Urothelium cell line (cell line): ENCODE measurements at regions not wholly inside any gene's neighbourhood (a gene's known extent, or its start where the extent isn't known, plus 50 kb on each side); places are given as distances from the start of the nearest gene placed in this dataset.
A peak's percentile ranks its signal among the peaks of the same experiment; 100 is the strongest.

Experiments used
- DNase-seq: peaks from one replicate; pipeline ENCODE4 v3.0.0; 2011; ENCODE audit warnings: low spot score, mixed read lengths
- FAIRE-seq: peaks from 2 replicates; lab custom pipeline; 2011; peaks lifted over from hg19 to GRCh38; lab: Jason Lieb, UNC

DNA sequence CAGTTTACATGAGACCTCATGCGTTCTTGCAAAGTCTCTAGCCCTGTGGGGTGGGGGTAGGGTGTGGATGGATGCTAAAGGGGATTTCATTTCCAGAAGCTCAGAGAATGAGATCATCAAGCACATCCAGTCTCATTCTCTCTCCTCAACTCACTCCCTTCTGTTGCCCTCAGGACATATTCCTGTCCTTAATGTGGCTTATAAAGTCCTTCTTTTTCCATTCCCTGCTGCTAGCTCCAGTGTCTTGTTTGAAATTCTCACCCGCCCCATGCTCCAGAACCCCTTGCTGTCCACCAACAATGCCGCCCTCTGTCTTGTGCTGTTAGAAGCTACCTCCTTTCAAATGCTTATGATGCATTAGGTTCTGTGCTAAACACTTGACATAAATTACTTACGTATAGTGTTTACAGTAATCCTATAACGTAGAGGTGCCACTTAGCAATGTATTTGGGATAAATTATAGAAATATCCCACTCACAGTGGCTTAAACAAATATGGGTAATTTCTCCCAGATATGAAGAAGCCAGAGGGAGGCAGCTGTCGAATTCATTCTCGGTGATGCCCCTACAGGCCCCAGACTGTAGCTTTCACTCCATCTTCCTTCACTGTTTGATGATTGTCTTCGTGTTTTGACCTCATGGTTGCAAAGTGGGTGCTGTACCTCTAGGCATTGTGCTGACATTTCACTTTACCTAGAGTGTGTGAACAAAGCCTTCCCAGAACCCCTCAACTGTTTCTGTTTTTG is 273.1 kb upstream of the TBL1XR1 start:
- DNase-seq: no peak
- no peak for FAIRE-seq

DNA sequence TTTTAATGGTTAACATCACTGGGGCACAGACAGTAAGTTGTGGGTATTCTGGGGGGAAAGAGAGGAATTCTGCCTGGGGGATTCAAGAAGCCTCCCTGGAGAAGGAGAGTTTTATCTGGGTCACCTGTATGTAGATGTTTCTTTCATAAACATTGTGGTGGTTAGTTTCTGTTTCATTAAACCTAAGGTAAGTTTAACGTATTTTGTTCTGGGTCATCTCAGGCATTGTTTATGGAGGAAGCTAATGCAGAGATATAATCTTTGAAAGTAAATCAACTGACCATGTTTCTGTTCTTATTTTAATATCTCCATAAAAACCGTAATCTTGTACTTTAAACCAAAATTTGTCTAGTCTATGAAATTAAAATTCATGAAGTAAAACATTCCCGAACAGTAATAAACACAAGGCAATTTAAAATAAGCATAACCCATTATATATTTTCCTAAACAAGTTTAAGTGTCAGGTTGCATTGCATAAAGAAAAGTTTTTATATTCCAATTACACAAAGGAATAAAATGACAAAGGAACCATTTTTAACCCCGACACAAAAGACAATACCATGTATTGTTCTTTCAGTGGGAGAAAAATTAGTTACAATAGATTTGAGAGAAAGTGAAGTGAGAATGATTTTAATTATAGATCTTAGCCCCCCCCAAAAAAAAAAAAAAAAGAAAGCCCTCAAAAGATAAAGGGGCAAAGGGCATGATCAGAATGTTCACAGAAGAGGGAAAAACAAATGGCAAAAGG is 274.6 kb upstream of the TBL1XR1 start:
- FAIRE-seq (no peak), DNase-seq (no peak)

DNA sequence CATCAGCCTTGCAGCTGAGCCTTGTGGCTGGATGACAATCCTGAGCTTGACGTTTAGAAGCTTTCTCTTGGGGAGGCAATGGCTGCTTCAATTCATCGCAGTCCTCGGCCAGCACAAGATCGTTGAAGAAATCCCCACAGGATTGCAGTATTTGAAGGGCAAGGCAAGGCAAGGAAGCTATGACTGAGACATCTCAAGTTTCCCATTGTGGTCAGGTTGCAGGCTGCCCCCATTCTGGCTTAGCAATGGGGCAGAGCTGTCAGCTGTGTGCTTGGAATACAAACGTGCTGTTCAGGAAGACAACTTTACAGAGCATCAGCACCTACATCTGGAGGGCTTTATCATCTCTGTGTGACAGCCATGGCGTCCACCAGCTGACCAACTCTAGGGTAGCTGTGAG is 275.9 kb upstream of the TBL1XR1 start:
- FAIRE-seq: peak; percentile 46

DNA sequence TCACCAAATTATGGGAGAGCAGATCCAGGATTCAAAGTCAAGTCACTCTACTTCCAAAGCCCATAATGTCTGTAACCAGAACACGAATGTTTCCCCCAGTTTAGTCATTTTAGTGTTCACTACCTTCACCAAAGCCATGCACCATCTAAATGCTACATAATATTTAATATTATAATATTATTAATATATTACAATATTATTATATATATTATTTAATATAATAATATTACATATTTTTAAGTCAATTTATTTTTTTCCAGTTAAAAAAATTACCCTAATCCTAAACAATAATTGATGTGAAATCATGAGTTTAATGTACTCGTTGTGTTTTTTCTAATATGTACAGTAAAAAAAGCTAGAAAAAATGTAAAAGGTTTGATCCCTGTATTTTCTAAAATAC is 276.6 kb upstream of the TBL1XR1 start:
- no peak for DNase-seq
- FAIRE-seq: no peak

More for the DNA sequence above, 275.9 kb upstream of the TBL1XR1 start:
- DNase-seq: no peak

DNA sequence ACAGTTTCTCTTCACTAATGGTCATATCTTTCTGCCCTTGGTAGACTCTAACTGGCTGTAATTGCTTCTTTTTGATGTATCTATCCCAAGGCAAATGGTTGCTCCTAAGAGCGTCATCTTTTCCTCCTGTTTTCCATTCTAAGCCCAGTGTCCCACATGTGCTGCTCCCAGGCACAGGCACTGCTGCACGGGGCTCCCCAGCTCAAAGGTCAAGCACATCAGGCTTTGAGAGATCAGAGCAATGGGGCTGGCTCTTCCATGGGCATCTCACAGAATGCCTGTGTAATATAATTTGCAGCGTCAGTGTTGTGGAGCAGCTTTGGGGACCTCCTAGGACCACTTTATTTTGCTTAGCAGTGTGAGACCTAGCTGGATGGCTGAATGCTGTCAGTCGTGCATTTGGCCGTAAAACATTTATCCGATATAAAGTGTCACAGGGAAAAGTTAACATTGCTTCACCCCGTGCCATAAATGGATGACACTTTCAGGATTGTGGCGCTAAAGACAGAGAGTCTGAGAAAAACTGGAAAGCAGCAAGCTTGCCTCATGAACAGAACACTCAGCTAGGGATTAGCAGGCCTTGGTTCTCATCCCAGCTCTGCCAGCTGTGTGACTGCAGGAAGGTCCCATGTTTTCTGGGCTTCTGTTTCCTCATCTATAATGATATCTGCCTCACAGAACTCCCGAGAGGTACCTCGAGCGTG is 277.5 kb upstream of the TBL1XR1 start:
- FAIRE-seq (no peak), DNase-seq (no peak)

DNA sequence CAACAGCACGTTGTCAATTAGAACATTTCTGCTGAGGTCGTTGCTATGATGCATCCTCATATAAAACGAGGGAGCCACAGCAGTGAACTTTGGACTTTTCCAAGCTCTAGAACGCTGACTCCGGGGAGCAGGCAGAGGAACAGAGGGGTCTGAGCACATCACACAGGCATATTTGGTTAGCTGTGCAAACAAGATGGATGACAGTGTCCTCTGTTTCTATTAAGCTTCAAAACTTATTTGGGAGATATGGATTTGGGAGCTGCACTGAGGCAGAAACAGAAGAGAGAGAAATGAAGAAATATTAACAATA is 278.0 kb upstream of the TBL1XR1 start:
- FAIRE-seq (no peak), DNase-seq (no peak)

DNA sequence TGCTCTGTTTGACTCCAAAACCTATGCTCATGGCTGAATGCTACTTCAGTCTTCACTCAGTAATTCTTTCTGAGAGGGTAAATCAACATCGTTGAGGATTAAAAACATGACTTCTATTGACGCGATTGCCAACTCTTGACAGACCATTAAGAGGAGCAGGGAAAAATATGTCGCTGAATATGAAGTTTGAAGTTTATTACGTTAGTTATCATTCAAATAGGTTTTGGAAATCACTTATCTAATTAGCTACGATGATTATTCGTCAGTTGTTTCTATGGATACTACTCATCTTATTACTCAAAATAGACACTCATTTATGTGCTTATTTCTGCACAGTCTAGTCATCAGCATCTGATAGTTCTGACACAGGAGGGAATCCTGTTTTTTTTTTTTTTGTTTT is 279.2 kb upstream of the TBL1XR1 start:
- FAIRE-seq (peak; percentile 5), DNase-seq (no peak)

DNA sequence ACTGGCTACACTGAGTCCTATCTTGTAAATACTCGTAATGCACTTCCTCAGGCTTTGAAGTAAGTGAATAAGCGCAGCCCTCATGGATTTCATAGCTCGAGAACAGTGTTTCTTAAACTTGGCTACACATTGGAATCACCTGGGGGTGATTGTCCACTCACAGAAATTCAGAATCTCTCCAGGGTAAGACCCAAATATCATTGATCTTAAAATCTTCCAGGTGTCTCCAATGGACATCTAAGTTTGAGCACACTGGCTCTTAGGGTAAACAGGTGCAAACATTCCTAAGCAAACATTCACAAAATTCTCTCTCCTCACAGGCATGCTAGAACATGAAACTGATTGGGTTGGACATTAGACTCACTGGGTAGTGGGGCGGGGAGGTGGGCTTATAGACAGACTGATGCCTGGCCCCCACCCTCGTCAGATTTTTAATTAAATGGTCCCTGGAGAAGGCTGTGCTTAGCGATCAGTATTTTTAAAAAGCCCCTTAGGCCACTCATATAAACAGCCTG is 279.7 kb upstream of the TBL1XR1 start:
- FAIRE-seq (no peak), DNase-seq (no peak)

DNA sequence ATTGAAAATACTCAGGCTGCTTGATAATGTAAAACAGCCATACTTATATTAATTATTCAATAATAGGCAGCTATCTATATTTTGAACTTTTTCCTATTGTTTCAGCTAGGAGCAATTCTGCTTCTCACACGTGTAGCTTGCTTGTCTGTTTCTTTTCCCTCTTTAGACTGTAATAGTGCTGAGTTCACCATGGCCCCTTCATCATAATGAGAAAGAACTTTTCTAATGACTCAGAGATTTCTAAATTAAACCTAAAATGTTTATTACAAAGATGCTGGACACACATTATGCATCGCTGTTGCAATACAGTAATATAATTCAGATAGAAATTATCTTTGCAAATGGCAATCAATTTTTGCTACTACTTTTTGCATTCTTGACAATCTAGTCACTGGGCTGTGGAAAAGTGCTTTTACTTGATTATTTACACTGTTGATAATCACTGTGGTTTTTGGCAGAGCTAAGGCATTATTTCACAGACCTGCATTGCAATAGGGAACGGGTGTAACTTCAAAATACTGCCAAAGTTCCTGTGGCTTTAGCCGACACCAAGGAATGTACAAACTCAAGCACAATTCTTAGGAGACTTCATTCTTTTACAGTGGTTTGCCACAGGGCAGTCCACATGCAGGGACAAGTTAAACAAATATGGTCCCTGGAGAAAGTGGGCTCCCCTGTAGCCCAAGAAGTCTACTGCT is 281.0 kb upstream of the TBL1XR1 start:
- peak; percentile 73 for FAIRE-seq

DNA sequence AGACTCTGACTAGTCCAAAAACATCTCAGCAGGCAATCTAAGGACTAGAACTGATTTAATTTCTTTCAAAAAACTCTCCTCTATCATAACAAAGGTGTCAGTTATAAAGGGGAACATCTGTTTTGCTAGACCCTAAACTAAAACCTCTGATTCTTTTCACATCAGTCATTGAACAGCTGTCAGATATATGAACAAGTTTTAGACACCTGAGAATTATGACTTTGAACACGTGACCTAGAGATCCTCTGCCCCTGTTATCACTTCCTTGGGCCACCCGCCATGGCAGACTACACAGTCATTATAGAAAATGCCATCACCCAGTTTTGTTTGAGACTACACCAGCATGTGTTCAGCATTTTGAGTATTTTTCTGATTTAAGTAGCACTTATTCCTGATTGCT is 282.3 kb upstream of the TBL1XR1 start:
- DNase-seq (no peak), FAIRE-seq (no peak)

More for the DNA sequence above, 281.0 kb upstream of the TBL1XR1 start:
- DNase-seq: peak; percentile 76

DNA sequence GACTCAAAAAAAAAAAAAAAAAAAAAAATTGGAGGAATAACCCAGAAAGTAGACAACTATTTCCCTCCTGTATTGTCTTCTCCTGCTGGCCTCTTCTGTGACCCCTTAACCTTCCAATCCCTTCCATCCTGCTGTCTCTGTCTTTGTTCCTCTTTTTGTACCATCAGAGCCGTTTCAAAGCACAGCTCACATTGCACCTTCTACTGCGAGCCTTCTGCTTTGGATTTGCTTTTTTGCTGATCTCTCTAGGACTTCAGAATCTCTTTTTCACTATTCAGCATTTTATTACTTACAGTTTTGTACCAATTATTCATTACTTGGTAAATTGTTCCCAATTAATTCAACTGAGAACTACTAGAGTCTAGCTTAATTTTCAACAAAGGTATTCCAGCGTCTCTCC is 284.0 kb upstream of the TBL1XR1 start:
- FAIRE-seq: no peak
- DNase-seq: no peak

DNA sequence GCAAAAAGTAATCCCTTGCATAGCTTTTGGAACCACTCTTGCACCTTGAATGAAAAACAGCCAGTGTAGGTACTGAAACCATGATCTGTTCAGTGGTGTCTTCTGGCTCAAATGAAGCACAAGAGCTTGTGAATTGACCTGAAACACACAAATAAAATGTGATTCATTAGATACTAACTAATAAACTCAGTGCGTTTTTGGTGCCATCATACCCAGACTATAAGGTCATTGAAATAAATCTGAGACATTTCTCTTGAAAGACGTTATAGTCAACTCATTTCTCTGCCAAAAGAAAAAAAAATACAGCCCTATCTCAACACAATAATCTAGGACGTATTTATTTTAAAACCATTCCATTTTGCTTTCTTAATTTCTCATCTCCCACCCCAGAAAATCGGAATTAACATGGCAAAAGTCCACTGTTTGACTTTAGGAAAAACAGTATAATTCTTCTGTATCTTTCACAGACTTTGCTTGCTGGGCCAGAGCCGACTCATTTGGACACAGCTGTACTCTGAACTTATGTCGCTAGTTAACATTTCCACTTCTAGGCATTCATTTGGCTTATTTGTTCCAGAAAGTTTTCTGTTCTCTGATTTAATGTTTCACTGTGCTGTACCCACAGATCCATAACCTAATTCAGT is 284.9 kb upstream of the TBL1XR1 start:
- DNase-seq: no peak
- FAIRE-seq: no peak

DNA sequence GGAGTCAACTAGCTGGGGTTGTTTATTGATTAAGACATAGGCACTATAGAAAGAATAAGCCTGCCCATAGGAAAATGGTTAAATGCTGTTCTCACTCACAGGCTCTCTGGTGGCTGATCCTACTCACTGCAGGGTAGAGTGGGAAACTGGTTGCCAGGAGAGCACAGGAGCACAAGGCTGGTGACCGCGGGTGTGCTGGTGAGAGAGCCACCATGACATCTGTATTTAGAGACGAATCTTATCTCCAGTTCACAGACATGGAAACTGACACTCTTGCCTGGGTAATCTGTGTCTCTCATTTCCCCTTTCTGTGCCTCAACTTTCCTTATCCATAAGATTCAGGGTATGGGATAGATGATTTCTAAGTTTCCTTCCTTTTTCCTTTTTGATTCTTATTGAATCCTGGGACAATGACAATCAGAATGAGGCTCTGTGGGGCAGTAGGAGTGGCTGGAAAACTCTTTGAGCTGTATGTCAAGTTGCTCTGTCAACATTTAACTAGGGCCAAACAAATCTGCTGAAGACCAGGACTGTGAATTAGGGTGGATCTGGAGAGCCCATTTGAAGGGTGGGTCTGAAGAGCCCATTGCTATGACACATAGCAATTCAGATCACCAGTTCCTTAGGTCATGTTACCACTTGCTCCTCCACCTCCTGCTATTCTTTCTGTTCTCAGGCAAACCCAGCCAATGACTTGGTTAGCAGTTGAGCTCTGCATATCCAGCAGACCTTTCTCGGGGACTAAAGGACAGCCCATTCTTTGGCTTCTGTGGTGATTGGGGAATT is 286.1 kb upstream of the TBL1XR1 start:
- FAIRE-seq (no peak), DNase-seq (no peak)

DNA sequence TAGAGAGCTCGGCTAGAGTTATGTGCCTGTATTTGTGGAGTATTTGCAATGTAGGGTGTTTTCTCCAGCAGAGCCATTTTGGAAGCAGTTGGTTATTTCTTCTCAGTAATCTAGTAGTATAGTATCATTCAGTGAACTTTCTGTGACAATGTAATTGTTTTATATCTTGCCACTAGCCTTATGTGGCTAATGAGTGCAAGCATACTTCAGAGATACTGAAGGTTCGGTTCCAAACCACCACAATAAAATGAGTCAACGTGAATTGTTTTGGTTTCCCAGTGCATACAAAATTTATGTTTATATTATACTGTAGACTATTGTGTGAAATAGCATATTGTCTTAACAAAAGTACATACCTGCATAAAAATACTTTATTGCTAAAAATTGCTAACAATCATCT is 286.9 kb upstream of the TBL1XR1 start:
- FAIRE-seq: no peak
- no peak for DNase-seq

DNA sequence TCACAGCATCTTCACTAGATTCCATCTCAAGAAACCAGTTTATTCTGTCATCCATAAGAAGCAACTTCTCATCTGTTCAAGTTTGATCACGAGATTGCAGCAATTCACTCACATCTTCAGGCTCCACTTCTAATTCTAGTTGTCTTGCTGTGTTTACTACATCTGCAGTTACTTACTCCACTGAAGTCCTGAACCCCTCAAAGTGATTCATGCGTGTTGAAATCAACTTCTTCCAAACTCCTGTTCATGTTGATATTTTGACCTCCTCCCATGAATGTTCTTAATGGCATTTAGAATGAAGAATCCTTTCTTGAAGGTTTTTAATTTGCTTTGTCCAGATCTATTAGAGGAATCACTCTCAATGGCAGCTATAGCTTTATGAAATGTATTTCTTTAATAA is 287.6 kb upstream of the TBL1XR1 start:
- FAIRE-seq (no peak), DNase-seq (no peak)

DNA sequence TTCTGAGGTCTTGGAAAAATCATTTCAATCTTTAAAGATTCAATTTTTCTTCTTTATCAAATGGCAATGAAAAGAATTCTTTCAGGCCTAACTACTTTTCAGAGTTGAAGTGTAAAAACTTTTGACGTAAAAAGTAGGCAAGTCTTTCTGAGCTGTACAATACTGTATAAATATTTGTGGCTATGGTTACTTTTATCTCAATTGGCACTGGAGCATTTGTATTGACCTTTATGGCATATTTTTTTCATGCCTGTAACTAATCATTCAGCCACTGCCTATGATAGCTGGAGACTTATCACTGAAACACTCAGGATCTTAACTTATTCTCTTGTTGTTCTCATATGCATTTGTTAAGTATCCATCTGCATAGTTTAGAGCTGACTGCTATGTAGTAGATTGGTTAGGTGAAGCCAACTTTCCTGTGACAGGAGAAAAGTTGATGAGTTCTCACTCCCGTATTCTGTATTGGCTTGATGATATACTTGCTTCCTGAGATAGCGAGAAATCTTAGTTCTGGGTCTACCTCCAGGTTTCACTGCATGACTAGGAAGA is 290.4 kb upstream of the TBL1XR1 start:
- no peak for DNase-seq
- FAIRE-seq: no peak

DNA sequence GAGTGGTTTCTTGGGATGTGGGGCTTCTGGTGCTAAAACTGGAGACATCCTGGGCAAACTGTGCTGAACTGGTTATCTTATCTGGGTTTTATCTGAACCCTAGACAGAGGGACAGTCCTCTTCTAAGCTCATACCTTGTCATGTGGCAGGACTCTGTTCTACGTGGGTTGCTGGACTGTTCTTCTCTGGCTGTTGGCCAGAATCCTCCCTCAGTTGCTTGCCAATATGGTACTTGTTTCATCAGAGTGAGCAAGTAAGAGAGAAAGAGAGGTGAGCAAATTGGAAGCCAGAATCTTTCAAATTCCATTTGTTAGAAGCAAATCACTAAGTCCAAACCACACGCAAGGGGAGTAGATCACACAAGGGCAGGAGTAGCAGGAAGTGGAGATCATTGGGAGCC is 291.5 kb upstream of the TBL1XR1 start:
- DNase-seq (no peak), FAIRE-seq (no peak)

DNA sequence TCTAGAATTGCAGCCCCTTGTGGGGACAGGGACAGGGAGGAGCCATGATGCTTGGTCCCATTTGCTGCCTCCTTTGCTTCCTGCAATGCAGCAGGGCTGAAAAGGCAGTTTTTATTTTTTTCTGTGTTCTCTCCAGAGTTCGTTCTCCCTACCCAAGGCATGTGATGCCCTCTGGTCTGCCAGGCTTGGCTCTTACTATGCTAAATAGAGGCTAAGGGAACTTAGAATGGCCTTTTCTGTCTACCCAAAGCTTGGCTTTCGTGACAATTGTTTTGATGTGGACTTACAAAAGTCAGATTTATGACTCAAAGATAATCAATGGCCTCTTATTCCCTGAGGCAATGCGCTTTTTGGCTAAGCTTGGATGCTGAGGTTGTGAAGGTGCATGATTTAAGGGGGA is 293.3 kb upstream of the TBL1XR1 start:
- no peak for FAIRE-seq
- DNase-seq: no peak

DNA sequence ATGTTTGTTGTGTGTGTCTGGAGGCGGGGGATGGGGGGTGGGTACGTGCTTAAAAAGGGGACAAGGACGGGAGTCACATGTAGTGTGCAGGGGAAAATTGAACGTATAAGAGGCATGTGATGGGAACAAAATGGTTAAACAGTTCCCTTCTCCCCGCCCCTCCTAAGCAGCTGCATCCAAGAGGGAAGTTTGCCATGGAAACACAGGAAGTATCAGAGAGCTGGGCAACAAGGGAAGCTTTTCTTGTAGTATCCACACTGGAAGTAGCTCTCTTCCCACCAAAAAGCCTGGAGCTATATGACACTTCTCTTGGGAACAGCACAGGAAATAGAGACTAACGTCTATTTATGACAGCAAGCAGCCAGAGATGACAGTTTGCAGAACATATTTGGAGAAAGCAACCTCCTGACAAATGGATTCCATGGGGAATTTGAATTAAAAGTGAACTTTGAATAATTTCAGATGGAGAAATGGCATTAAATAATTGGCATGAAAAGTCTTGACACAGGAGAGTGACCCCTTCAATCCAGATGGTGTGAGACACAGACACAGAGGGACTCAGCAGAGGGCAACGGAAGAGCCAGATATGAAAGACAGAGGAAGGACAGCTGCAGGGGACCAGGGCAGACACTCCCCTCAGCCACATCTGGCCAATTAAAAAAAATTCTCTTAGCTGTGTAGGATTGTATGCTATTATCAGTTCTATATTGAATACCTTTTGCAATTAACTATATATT is 294.2 kb upstream of the TBL1XR1 start:
- DNase-seq (no peak), FAIRE-seq (no peak)
